Osteoblast (primary cell): ENCODE measurements at regions not wholly inside any gene's neighbourhood (a gene's known extent, or its start where the extent isn't known, plus 50 kb on each side); places are given as distances from the start of the nearest gene placed in this dataset.
"Not testable (repeated sequence)": the region's sequence is repeated elsewhere in the genome, so short reads cannot be mapped to it uniquely, and the experiment has no call there.

ENCODE experiments used
- DNase-seq: peaks from one replicate; pipeline ENCODE4 v3.0.0; 2011; ENCODE audit warnings: low spot score, mixed read lengths; ENCODE audit not compliant: insufficient read length; ENCODE audit errors: missing footprints
- H2AFZ ChIP-seq: 2 replicates; pipeline ENCODE4 v1.6.0; 2011; ENCODE audit warnings: mild to moderate bottlenecking, low read length
- H3K27ac ChIP-seq: 2 replicates; pipeline ENCODE4 v1.5.1; 2011; ENCODE audit warnings: mild to moderate bottlenecking, low read depth, low read length, moderate library complexity
- H3K27me3 ChIP-seq: 2 replicates; pipeline ENCODE4 v1.6.0; 2012; ENCODE audit warnings: mild to moderate bottlenecking, control low read depth, inconsistent platforms, low read length, moderate library complexity; ENCODE audit not compliant: insufficient read depth
- H3K36me3 ChIP-seq: 2 replicates; pipeline ENCODE4 v1.5.1; 2011; ENCODE audit warnings: mild to moderate bottlenecking, low read length, control low read depth, moderate library complexity; ENCODE audit not compliant: insufficient read depth
- H3K4me1 ChIP-seq: 2 replicates; pipeline ENCODE4 v1.5.1; 2011; ENCODE audit warnings: mild to moderate bottlenecking, low read length, control low read depth, moderate library complexity; ENCODE audit not compliant: insufficient read depth
- H3K4me2 ChIP-seq: 2 replicates; pipeline ENCODE4 v1.6.0; 2011; ENCODE audit warnings: mild to moderate bottlenecking, low read length; ENCODE audit not compliant: insufficient read depth
- H3K4me3 ChIP-seq: fragments of 200-600 bp; sonication (generic); 3 replicates; pipeline ENCODE4 v1.5.1; 2012; ENCODE audit warnings: mild to moderate bottlenecking, low read length, inconsistent platforms; ENCODE audit not compliant: insufficient read depth
- H3K79me2 ChIP-seq: 2 replicates; pipeline ENCODE4 v1.6.0; 2012; ENCODE audit warnings: mild to moderate bottlenecking, low read length, control low read depth, inconsistent platforms; ENCODE audit not compliant: insufficient read depth
- H3K9me3 ChIP-seq: 2 replicates; pipeline ENCODE4 v1.5.1; 2011; ENCODE audit warnings: low read depth, low read length, control low read depth
- H4K20me1 ChIP-seq: 2 replicates; pipeline ENCODE4 v1.6.0; 2012; ENCODE audit warnings: mild to moderate bottlenecking, low read length, control low read depth; ENCODE audit not compliant: insufficient read depth
- CTCF ChIP-seq: IDR thresholded peaks from 2 replicates; pipeline ENCODE4 v1.5.1; 2011; ENCODE audit warnings: mild to moderate bottlenecking, low read depth, low read length, moderate library complexity; ENCODE audit errors: extremely low read depth

- H3K79me2 ChIP-seq = no peaks in the 10 kb centered on the region
- no peak for TF ChIP-seq CTCF
- no peak overlapping the region for H3K27ac ChIP-seq
- H3K4me3 ChIP-seq = no peak overlapping the region
- no peak for DNase-seq
- H3K4me1 ChIP-seq = no peaks in the 10 kb centered on the region
- no peaks in the 10 kb centered on the region for H3K36me3 ChIP-seq
- H3K4me2 ChIP-seq = no peak overlapping the region
- no peak overlapping the region for H2AFZ ChIP-seq
- H3K9me3 ChIP-seq = no peaks in the 10 kb centered on the region
- H4K20me1 ChIP-seq = no peaks in the 10 kb centered on the region
- no peaks in the 10 kb centered on the region for H3K27me3 ChIP-seq
These were observed 113.4 kb downstream of the NRN1 start for GRCh38 chr6:5893295-5893694.

GRCh38 chr6:5892669-5893068 lies 114.1 kb downstream of the NRN1 start:
- DNase-seq = no peak
- Histone ChIP-seq H3K36me3 (no peaks in the 10 kb centered on the region), H3K27ac (no peak overlapping the region), H3K79me2 (no peaks in the 10 kb centered on the region), H4K20me1 (no peaks in the 10 kb centered on the region), H3K9me3 (no peaks in the 10 kb centered on the region), H3K4me1 (no peaks in the 10 kb centered on the region), H3K27me3 (no peaks in the 10 kb centered on the region), H3K4me2 (no peak overlapping the region), H2AFZ (peak overlapping the region; percentile 4), H3K4me3 (peak overlapping the region; percentile 2)
- no peak for TF ChIP-seq CTCF

GRCh38 chr6:5878792-5879191 lies 127.9 kb downstream of the NRN1 start:
- Histone ChIP-seq H3K36me3 (no peaks in the 10 kb centered on the region), H3K27ac (no peak overlapping the region), H3K4me1 (no peaks in the 10 kb centered on the region), H3K4me3 (no peak overlapping the region), H3K9me3 (no peaks in the 10 kb centered on the region), H3K79me2 (no peaks in the 10 kb centered on the region), H3K4me2 (no peak overlapping the region), H3K27me3 (peaks cover 3% of the 10 kb centered on the region), H4K20me1 (no peaks in the 10 kb centered on the region), H2AFZ (no peak overlapping the region)
- no peak for DNase-seq
- TF ChIP-seq CTCF = no peak

- Histone ChIP-seq H4K20me1 (no peaks in the 10 kb centered on the region), H3K4me3 (no peak overlapping the region), H3K79me2 (no peaks in the 10 kb centered on the region), H3K36me3 (no peaks in the 10 kb centered on the region), H3K27ac (no peak overlapping the region), H2AFZ (no peak overlapping the region), H3K4me1 (no peaks in the 10 kb centered on the region), H3K27me3 (no peaks in the 10 kb centered on the region), H3K4me2 (no peak overlapping the region), H3K9me3 (no peaks in the 10 kb centered on the region)
- no peak for TF ChIP-seq CTCF
- DNase-seq = no peak
These were observed 130.6 kb downstream of the NRN1 start for GRCh38 chr6:5876076-5876475.

- H3K27me3 ChIP-seq, H3K27ac ChIP-seq, DNase-seq, H3K4me3 ChIP-seq, H3K9me3 ChIP-seq, H3K4me2 ChIP-seq, H4K20me1 ChIP-seq, H3K4me1 ChIP-seq, H3K79me2 ChIP-seq, H2AFZ ChIP-seq, H3K36me3 ChIP-seq: not testable (repeated sequence)
These were observed 132.7 kb downstream of the NRN1 start for GRCh38 chr6:5873976-5874375.
